ENCODE measurements at regions not wholly inside any gene's neighbourhood (a gene's known extent, or its start where the extent isn't known, plus 50 kb on each side); places are given as distances from the start of the nearest gene placed in this dataset.

- intact Hi-C loops (cut with micrococcal nuclease): no loop called here
- H3K27ac ChIP-seq (replicated peaks): no peak overlapping the region
- no peak for DNase-seq
- no peak overlapping the region for H3K4me3 ChIP-seq
- no peaks in the 10 kb centered on the region for H3K27me3 ChIP-seq (ENCODE audit: low read depth)
- no peak for TF ChIP-seq CTCF (IDR thresholded peaks at IDR 0.05; ENCODE audit: borderline replicate concordance)
- no peaks in the 10 kb centered on the region for H3K36me3 ChIP-seq
- H3K4me1 ChIP-seq: no peaks in the 10 kb centered on the region
- H3K9me3 ChIP-seq (replicated peaks): no peaks in the 10 kb centered on the region
Measured at GRCh38 chr3:94431876-94432570, 369.2 kb downstream of the NSUN3 start.

GRCh38 chr3:94433811-94434210, 370.9 kb downstream of the NSUN3 start:
- DNase-seq: no peak
- TF ChIP-seq CTCF (IDR thresholded peaks at IDR 0.05; ENCODE audit: borderline replicate concordance): no peak
- H3K27me3 ChIP-seq (ENCODE audit: low read depth): no peaks in the 10 kb centered on the region
- H3K36me3 ChIP-seq: no peaks in the 10 kb centered on the region
- no peaks in the 10 kb centered on the region for H3K4me1 ChIP-seq
- peaks cover 6% of the 10 kb centered on the region for H3K9me3 ChIP-seq (replicated peaks)
- no peak overlapping the region for H3K4me3 ChIP-seq
- intact Hi-C loops (cut with micrococcal nuclease): no loop called here
- no peak overlapping the region for H3K27ac ChIP-seq (replicated peaks)

GRCh38 chr3:94440767-94441493, 378.1 kb downstream of the NSUN3 start:
- no peak for DNase-seq
- H3K4me3 ChIP-seq: no peak overlapping the region
- H3K36me3 ChIP-seq: no peaks in the 10 kb centered on the region
- peaks cover 6% of the 10 kb centered on the region for H3K9me3 ChIP-seq (replicated peaks)
- H3K27ac ChIP-seq (replicated peaks): no peak overlapping the region
- H3K27me3 ChIP-seq (ENCODE audit: low read depth): no peaks in the 10 kb centered on the region
- TF ChIP-seq CTCF (IDR thresholded peaks at IDR 0.05; ENCODE audit: borderline replicate concordance): no peak
- H3K4me1 ChIP-seq: no peaks in the 10 kb centered on the region
- intact Hi-C loops (cut with micrococcal nuclease): no loop called here

GRCh38 chr3:94441494-94441847, 378.6 kb downstream of the NSUN3 start:
- H3K4me3 ChIP-seq: no peak overlapping the region
- TF ChIP-seq CTCF (IDR thresholded peaks at IDR 0.05; ENCODE audit: borderline replicate concordance): no peak
- intact Hi-C loops (cut with micrococcal nuclease): no loop called here
- H3K4me1 ChIP-seq: no peaks in the 10 kb centered on the region
- H3K9me3 ChIP-seq (replicated peaks): peaks cover 8% of the 10 kb centered on the region
- no peaks in the 10 kb centered on the region for H3K27me3 ChIP-seq (ENCODE audit: low read depth)
- H3K27ac ChIP-seq (replicated peaks): no peak overlapping the region
- no peaks in the 10 kb centered on the region for H3K36me3 ChIP-seq
- DNase-seq: no peak

GRCh38 chr3:94453864-94454263, 391.0 kb downstream of the NSUN3 start:
- H3K27me3 ChIP-seq (ENCODE audit: low read depth): no peaks in the 10 kb centered on the region
- H3K9me3 ChIP-seq (replicated peaks): no peaks in the 10 kb centered on the region
- H3K36me3 ChIP-seq: no peaks in the 10 kb centered on the region
- no peak overlapping the region for H3K4me3 ChIP-seq
- no peak for DNase-seq
- H3K4me1 ChIP-seq: no peaks in the 10 kb centered on the region
- H3K27ac ChIP-seq (replicated peaks): no peak overlapping the region
- TF ChIP-seq CTCF (IDR thresholded peaks at IDR 0.05; ENCODE audit: borderline replicate concordance): no peak
- intact Hi-C loops (cut with micrococcal nuclease): no loop called here

Measured in left ventricle myocardium inferior (tissue), 1 donor.